Inflammatory macrophage treated with lipopolysaccharide for 4 hours (primary cell): ENCODE measurements at regions not wholly inside any gene's neighbourhood (a gene's known extent, or its start where the extent isn't known, plus 50 kb on each side); places are given as distances from the start of the nearest gene placed in this dataset.
"Not testable (repeated sequence)": the region's sequence is repeated elsewhere in the genome, so short reads cannot be mapped to it uniquely, and the experiment has no call there.

Experiments used
- DNase-seq: peaks from one replicate; pipeline ENCODE4 v3.0.0-alpha.2; 2020

DNA sequence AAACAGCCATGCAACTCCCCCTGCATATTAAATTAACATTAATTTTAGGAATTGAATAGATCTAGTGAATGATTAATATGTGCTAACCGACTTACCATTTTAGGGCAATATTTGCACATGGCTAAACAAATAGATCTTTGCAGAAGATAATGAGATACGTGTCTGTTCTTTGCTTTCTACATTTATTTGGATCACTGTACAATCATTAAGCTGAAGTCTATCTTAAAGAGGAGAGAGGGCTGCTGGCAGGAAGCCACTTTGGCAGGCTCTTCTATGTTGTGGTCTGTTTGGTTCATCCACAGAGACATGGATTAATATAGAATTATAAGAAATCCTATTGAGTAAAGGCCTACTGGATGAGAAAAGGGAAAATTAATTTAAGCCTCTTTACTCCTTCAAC lies 318.5 kb downstream of the ANKRD30B start:
- DNase-seq: not testable (repeated sequence)

DNA sequence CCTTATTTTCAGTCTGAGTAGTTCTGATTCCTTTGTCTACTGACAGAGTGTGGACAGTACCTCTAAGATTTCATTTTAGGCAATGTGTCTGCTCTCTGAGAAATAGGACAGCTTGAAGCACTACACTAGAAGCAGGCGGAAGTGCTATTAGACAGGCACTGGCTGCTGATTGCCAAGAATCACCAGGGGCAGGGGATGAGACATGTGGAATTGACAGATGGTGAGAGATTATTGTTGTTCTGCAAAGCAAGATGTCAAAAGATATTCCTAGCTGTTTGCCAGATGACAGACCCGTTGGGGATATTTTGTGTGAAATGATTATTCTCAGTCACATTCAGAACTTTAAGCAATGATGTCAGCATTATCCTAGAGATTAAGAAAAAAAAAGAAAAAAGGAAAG lies 323.3 kb downstream of the ANKRD30B start:
- DNase-seq: not testable (repeated sequence)
